DMS79 (cell line): ENCODE measurements at regions not wholly inside any gene's neighbourhood (a gene's known extent, or its start where the extent isn't known, plus 50 kb on each side); places are given as distances from the start of the nearest gene placed in this dataset.
A peak's percentile ranks its signal among the peaks of the same experiment; 100 is the strongest.

Experiments used
- DNase-seq: peaks from one replicate; lab custom pipeline; 2025; lab: John Stamatoyannopoulos, UW

- peak; percentile 83 for DNase-seq
Measured at GRCh38 chr5:51278539-51278938, 104.7 kb upstream of the ISL1 start.

DNA sequence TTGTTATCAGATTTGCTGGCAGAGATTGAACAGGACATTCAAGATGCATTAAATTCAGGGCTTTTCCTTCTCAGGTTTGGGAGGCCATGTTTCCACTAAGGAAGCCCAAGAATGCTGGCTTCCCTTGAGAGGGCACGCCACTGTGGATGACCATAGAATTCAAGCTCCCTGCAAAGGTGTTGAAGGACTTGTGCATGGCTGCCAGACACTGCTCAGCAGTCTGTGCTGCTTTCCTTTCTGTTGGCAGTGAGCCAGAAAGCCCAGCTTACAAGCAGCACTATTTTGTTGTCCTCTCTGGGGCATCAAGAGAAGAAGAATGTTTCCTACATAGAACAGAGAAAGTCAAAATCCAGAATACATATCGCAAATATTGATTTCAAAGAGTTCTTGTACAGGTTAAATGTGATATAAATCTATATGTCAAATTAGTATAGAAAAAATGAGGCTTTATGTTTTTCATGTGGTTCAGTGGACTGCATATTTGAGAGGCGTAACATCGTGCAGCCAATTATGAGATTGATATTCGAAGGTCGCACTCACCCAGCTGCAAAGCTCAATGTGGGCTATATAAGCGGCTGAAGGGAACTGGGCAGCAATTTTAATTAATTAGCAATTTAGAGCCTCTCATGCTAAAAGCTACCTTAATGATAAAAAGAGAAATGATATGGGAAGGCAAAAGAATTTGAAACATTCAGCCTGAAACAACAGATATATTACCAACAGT is 103.1 kb upstream of the ISL1 start:
- peak; percentile 59 for DNase-seq

DNA sequence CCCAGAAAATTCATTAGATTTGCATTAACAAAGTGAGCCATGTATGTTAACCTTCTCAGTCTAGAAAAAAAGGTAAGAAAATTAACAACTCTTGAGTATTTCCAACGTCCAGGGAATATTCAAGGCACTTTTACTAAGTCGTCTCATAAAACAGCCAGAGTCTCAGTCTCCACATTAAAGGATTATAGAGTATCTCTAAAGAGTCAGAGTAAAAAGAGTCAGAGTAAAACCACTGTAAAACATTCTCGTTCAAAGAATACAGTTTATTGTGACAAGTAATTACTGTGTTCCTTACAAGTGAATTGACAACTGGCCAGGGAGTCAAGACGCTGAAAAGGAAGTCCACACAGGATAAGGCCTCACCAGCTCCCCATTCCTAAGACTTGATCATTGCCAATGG is 97.2 kb upstream of the ISL1 start:
- DNase-seq = no peak

DNA sequence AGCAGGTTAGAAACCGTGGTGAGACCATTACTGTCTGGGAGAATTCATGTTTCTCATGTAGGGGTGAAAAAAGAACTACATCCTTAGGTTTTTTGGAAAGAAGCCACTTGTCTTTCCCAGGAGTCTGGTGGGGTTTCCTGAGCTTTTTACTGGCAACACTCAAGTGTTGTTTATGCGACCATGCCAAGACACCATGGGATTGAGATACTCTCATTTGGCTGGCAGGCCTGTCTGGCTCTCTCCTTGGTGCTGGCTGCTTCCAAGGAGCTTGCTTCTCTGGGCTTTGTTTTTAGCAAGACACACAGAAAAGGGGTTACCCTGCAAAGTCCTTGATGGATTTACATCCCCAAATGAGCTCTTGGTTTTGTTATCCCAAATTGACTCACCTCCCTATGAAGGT is 80.9 kb upstream of the ISL1 start:
- peak; percentile 22 for DNase-seq

DNA sequence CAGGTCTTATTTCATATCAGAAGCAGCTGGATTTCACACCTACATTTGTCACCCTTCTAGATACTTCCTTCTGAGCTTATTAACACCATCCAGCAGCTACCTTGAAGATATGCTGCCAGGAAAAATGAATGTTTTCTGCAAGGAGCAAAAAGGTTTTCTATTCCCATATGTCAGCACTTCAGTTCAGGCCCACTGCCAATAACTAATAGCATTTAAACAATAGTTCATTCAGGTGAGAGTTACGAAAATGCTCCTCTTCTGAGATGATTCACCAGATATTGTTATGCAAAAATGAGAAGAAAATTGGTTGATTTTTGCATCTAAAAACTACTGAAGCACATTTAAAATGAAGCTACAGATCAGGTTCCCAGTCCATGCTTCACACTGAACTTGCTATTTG is 56.4 kb upstream of the ISL1 start:
- DNase-seq = peak; percentile 2
